HG03039 (cell line): ENCODE measurements at regions not wholly inside any gene's neighbourhood (a gene's known extent, or its start where the extent isn't known, plus 50 kb on each side); places are given as distances from the start of the nearest gene placed in this dataset.

Experiments used
- ATAC-seq: cut with Tn5 transposase; IDR thresholded peaks from one replicate; pipeline ENCODE4 v1.9.1; 2021; ENCODE audit warnings: mild to moderate bottlenecking, moderate library complexity; ENCODE audit not compliant: unreplicated experiment

DNA sequence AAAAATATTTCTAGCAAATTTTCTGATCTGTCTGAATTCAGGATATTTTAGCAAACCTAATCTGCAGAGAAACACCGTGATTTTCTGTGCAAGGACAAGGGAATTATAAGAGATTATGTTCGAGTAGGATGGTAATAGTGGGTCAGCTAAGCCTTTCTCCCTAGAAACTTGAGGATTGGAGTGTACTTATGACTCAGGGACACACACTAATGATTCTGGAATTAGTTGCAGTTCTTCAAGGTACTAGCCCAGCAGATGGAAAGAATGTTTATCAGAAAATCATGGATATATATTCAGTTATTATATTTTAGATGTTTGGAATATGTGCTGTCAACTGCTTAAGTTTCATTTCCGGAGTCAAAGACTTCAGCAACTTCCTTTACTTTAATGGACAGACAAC, 177.1 kb upstream of the MAP3K7 start:
- no peak for ATAC-seq

GRCh38 chr6:90759664-90760063, 172.8 kb upstream of the MAP3K7 start:
- ATAC-seq, result no peak

- no peak for ATAC-seq
Observed at GRCh38 chr6:90758741-90759140, 171.9 kb upstream of the MAP3K7 start.

DNA sequence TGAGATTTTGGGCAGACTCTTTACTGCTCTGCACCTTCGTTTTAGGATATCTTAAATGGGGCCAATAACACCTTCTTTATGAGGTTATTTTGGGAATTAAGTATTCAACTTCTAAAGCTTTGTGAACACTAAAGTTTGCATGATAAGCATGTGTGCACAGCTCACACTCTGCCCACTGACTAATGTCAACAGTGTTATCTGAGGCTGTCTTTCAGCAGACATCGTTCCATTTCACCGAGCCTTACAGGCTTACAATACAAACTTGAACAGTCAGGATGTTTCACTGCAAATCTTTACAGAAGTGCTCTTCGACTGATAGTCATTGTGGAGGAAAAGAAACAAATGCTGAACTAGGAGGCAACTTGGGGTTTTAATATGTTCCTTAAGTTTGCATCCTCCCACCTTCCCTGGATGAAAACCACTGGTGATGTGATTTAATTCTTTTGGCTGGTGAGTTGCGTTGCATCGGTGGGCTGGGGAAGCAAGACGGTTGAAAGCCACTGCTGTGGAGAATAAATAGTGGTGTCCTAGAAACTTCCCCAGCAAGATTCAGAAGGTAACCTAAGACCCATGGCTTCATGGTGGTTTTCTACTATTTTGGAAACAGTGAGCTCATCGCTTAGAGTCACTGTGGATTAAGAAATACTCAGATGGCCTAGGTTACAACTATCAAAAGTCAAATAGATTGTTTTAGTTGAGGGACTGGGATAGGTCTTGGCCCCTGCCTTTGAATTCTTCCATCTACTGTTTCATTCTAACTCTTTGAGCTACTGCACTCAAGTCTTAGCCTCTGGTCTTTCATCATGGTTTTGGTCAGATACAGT, 167.2 kb upstream of the MAP3K7 start:
- no peak for ATAC-seq

GRCh38 chr6:90739802-90740201, 152.9 kb upstream of the MAP3K7 start:
- no peak for ATAC-seq

GRCh38 chr6:90739339-90739738, 152.5 kb upstream of the MAP3K7 start:
- ATAC-seq, result no peak

DNA sequence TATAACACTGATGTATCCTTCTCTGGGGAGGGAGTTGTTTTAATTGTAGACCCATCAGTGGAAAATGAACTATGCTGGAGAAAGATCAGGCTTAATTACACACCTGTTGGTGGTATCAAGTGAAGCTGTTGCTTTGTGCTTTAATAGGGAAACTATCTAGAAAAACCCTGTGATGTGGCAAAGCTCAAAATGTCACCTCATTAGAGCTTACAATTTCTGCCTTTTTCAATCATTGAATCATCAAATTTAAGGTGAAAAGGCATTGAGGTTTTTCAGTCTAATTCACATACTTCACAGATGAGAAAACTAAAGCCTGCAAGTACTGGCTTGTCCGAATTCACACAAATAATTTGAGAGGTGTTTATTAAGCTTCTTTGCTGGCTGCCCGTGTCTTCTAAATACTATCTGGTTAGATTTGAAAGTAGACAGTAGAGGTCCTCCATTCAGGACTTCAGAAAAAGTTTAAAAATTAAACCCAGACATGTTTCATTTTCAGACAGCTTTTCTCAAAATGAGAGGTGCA, 143.3 kb upstream of the MAP3K7 start:
- no peak for ATAC-seq

GRCh38 chr6:90729057-90729456, 142.2 kb upstream of the MAP3K7 start:
- ATAC-seq, result no peak

DNA sequence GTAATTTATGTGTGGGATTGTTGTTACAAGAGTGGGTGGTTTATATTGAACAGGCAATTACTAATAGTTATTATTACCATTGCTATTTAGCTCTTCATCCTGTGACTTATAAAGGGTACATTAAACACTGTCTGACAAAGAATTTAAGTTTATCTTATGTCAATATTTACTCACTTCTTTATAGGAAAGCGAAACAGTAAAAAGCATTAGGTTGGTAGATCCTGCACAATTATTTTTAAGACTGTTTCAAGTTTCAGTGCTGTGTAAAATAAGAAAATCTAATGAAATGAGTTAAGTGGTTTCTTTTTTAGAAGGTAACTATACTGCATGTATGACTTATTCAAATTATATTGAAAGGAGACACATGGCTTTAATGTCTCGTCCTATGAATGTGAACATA, 135.8 kb upstream of the MAP3K7 start:
- ATAC-seq, result no peak

- no peak for ATAC-seq
Observed at GRCh38 chr6:90720404-90720803, 133.5 kb upstream of the MAP3K7 start.

DNA sequence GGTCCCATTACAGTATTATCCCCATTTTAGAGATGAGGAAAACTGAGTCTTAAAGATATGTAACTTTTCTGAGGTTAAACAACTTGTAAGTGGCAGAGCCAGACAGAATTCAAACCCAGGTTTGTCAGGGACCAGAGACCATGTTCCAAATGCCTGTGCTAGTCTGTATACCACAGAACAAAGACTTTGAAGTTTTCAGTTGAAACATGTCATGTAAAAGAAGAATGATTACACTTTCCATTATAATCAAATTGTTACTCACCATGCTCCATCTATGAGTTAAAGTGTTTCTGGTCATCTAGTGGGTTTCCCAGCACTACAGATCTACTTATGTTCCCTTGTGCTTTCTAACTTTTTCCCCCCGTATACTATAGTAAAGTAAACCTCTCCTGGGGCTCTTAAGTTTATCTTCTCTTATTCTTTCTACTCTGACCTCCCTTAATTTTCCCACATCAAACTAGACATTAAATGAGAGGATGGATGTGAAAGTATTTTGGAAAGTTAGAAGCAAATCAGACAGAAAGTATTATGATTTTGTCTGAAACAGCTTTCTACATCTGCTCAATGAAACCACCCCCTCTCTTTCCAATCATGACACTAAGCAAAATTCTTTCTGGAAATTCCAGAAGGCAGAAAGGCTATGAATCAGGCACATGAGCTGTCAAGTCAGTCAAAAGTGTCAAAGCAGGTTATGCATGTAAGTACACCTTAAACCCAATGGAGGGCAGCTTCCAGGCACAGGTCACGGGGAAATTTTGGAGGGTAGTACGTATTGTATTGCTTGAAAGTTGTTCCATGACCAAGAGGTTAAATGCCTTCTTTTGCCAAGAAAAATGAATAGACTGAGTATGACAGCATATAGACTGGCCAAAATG, 132.7 kb upstream of the MAP3K7 start:
- no peak for ATAC-seq

DNA sequence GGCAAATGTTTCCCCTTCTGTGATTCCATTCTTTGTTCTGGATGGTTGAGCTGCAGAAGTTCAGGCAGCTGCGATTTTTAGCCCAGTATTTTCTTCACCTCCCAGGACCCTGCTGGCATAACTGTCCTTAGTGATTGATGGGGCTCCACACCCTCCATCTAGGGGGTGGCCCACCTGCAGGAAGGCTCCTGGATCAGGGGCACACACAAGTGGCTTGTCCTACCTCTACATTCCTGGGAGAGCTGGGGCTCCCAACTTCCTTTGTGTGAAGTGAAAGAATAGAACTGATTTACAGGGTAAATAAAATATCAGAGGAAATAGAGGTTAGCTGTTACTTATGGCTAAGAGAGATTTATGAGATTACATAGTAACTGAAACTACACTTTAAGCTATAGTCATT, 129.5 kb upstream of the MAP3K7 start:
- ATAC-seq, result no peak

GRCh38 chr6:90715093-90715655, 128.3 kb upstream of the MAP3K7 start:
- no peak for ATAC-seq

DNA sequence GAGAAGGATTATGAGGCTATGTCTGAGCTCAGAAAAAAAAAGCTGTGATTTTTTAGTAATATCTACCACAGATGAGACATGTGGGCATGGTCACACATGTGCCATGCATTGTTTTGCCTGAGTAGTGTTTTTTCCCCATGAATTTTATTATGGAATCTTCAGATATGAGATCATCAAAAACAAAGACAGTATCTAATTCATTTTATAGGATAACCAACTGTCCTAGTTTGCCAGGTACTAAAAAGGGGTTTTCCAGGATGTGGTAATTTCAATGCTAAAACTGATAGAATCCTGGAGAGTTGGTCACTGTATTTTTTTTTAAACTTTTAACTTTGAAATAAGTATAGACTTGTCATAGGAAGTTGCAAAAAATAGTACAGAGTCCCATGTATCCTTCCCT, 127.4 kb upstream of the MAP3K7 start:
- no peak for ATAC-seq

- ATAC-seq, result no peak
Observed at GRCh38 chr6:90712114-90712513, 125.2 kb upstream of the MAP3K7 start.

GRCh38 chr6:90709431-90709996, 122.6 kb upstream of the MAP3K7 start:
- ATAC-seq, result no peak

DNA sequence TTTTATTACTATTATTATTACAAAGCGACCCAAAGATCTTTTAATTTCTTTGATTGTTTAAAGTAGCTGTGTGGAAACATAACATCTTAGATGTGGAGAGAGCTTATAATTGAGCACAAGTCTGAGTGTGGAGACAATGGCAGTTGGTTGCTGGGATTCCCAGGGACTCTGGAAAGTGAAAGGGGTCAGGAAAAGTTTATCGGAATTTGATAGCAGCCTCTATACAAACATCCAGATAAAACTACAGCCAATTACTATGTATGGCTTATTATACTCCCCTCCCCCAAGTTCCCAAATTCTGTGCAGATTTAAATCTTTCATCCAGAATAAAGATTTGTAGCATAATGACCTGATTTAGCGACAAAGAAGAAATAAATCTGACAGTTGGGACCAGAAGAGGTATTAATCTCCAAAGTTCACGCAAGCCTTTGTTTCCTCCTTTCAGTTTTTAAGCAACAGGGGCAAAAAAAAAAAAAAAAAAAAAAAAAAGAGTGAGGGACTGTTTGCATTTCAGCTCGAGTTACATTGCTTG, 121.4 kb upstream of the MAP3K7 start:
- ATAC-seq, result no peak

- ATAC-seq, result no peak
Observed at GRCh38 chr6:90707246-90707645, 120.4 kb upstream of the MAP3K7 start.

GRCh38 chr6:90703336-90703735, 116.5 kb upstream of the MAP3K7 start:
- ATAC-seq, result no peak

DNA sequence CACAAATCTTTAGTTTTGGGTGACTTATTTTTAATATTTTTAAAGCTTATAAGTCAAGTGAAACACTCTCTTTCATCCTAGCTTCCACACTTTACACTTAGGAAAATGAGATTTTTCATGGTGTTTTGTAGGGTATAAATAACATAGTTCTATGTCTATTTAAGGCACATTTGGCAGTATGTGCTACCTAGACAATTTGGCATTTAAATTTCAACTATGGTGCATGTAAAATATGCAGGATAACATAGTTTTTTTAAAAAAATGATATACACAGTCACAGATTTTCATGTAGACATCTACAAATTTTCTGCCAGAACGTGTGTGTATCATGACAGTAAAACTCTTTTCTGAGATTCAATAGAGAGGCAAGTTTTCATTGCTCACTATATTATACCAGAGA, 115.1 kb upstream of the MAP3K7 start:
- ATAC-seq, result no peak
